ENCODE measurements at regions not wholly inside any gene's neighbourhood (a gene's known extent, or its start where the extent isn't known, plus 50 kb on each side); places are given as distances from the start of the nearest gene placed in this dataset.
A peak's percentile ranks its signal among the peaks of the same experiment; 100 is the strongest.

- Histone ChIP-seq H3K27ac (ENCODE audit: control insufficient read depth, insufficient read depth, low read length) (no peak overlapping the region), H2AFZ (ENCODE audit: control insufficient read depth, low read length) (no peak overlapping the region), H3K27me3 (ENCODE audit: control insufficient read depth, extremely low read depth, insufficient read depth, low read length) (no peaks in the 10 kb centered on the region), H3K4me2 (ENCODE audit: control insufficient read depth, extremely low read depth, insufficient read depth, low read depth, low read length) (no peak overlapping the region), H3K4me1 (ENCODE audit: control insufficient read depth, extremely low read depth, insufficient read depth, low read length) (no peaks in the 10 kb centered on the region), H3K9me1 (ENCODE audit: control insufficient read depth, extremely low read depth, insufficient read depth, low read length) (no peaks in the 10 kb centered on the region), H3K9ac (ENCODE audit: control insufficient read depth, extremely low read depth, insufficient read depth, low read length) (no peak overlapping the region), H3K79me2 (ENCODE audit: control insufficient read depth, insufficient read depth, low read length) (no peaks in the 10 kb centered on the region), H3K4me3 (ENCODE audit: control insufficient read depth in 2 of 3, extremely low read depth in 1 of 3, insufficient read depth in 2 of 3, low read depth in 1 of 3, low read length in 3 of 3) (no peak overlapping the region), H4K20me1 (ENCODE audit: control insufficient read depth, extremely low read depth, insufficient read depth, low read length) (no peaks in the 10 kb centered on the region), H3K9me3 (ENCODE audit: control insufficient read depth, low read depth, low read length) (no peaks in the 10 kb centered on the region), H3K36me3 (ENCODE audit: control insufficient read depth in 2 of 2, extremely low read depth in 1 of 2, insufficient read depth in 2 of 2, low read length in 2 of 2) (no peaks in the 10 kb centered on the region)
- TF ChIP-seq EZH2 (IDR thresholded peaks at IDR 0.05; ENCODE audit: low read length) (no peak), CTCF (optimal IDR thresholded peaks at IDR 0.05 in 1 of 3, IDR thresholded peaks at IDR 0.05 in 1 of 3, conservative IDR thresholded peaks at IDR 0.05 in 1 of 3; ENCODE audit: extremely low read depth in 1 of 3, insufficient read depth in 2 of 3, low read length in 3 of 3) (no peak)
- DNase-seq (ENCODE audit: low read depth, low spot score) (peak; percentile 19), FAIRE-seq (no peak)
- dilution Hi-C loops (cut with MboI; ENCODE audit: extremely low pct_ligation_motif_present, low sequenced_read_pairs) = no loop called here
Measured at GRCh38 chr13:21909331-21909730, 238.5 kb downstream of the FGF9 start.

- no peak for DNase-seq (ENCODE audit: low read depth, low spot score)
- Histone ChIP-seq H4K20me1 (ENCODE audit: control insufficient read depth, extremely low read depth, insufficient read depth, low read length) (no peaks in the 10 kb centered on the region), H3K4me3 (ENCODE audit: control insufficient read depth in 2 of 3, extremely low read depth in 1 of 3, insufficient read depth in 2 of 3, low read depth in 1 of 3, low read length in 3 of 3) (no peak overlapping the region), H3K4me2 (ENCODE audit: control insufficient read depth, extremely low read depth, insufficient read depth, low read depth, low read length) (no peak overlapping the region), H3K9me1 (ENCODE audit: control insufficient read depth, extremely low read depth, insufficient read depth, low read length) (no peaks in the 10 kb centered on the region), H3K9me3 (ENCODE audit: control insufficient read depth, low read depth, low read length) (no peaks in the 10 kb centered on the region), H3K4me1 (ENCODE audit: control insufficient read depth, extremely low read depth, insufficient read depth, low read length) (no peaks in the 10 kb centered on the region), H3K9ac (ENCODE audit: control insufficient read depth, extremely low read depth, insufficient read depth, low read length) (no peak overlapping the region), H3K36me3 (ENCODE audit: control insufficient read depth in 2 of 2, extremely low read depth in 1 of 2, insufficient read depth in 2 of 2, low read length in 2 of 2) (no peaks in the 10 kb centered on the region), H3K27me3 (ENCODE audit: control insufficient read depth, extremely low read depth, insufficient read depth, low read length) (no peaks in the 10 kb centered on the region), H2AFZ (ENCODE audit: control insufficient read depth, low read length) (no peak overlapping the region), H3K79me2 (ENCODE audit: control insufficient read depth, insufficient read depth, low read length) (no peaks in the 10 kb centered on the region), H3K27ac (ENCODE audit: control insufficient read depth, insufficient read depth, low read length) (no peak overlapping the region)
- no peak for FAIRE-seq
- TF ChIP-seq EZH2 (IDR thresholded peaks at IDR 0.05; ENCODE audit: low read length) = no peak
- no peak for TF ChIP-seq CTCF (optimal IDR thresholded peaks at IDR 0.05 in 1 of 3, IDR thresholded peaks at IDR 0.05 in 1 of 3, conservative IDR thresholded peaks at IDR 0.05 in 1 of 3; ENCODE audit: extremely low read depth in 1 of 3, insufficient read depth in 2 of 3, low read length in 3 of 3)
- dilution Hi-C loops (cut with MboI; ENCODE audit: extremely low pct_ligation_motif_present, low sequenced_read_pairs) = no loop called here
Measured at GRCh38 chr13:21910546-21910945, 239.7 kb downstream of the FGF9 start.

Measured in keratinocyte (primary cell).